RPMI7951 (cell line): ENCODE measurements at regions not wholly inside any gene's neighbourhood (a gene's known extent, or its start where the extent isn't known, plus 50 kb on each side); places are given as distances from the start of the nearest gene placed in this dataset.

Experiments
- DNase-seq: peaks from one replicate; pipeline ENCODE4 v3.0.0-alpha.2; 2012; ENCODE audit warnings: low read depth

GRCh38 chr3:113138839-113139743 lies 72.3 kb upstream of the BOC start:
- DNase-seq: no peak

- peak; percentile 69 for DNase-seq
Observed at GRCh38 chr3:113140876-113141275, 70.5 kb upstream of the BOC start.

GRCh38 chr3:113141543-113141942 lies 69.8 kb upstream of the BOC start:
- DNase-seq: no peak

- no peak for DNase-seq
Observed at GRCh38 chr3:113142476-113142875, 68.9 kb upstream of the BOC start.

GRCh38 chr3:113143353-113143752 lies 68.0 kb upstream of the BOC start:
- DNase-seq: no peak

- DNase-seq: no peak
Observed at GRCh38 chr3:113147681-113148261, 63.6 kb upstream of the BOC start.

- peak; percentile 41 for DNase-seq
Observed at GRCh38 chr3:113148284-113148683, 63.1 kb upstream of the BOC start.

GRCh38 chr3:113150250-113150649 lies 61.1 kb upstream of the BOC start:
- no peak for DNase-seq

- DNase-seq: no peak
Observed at GRCh38 chr3:113151461-113152031, 59.8 kb upstream of the BOC start.

- no peak for DNase-seq
Observed at GRCh38 chr3:113152849-113153248, 58.5 kb upstream of the BOC start.

GRCh38 chr3:113153499-113154107 lies 57.8 kb upstream of the BOC start:
- DNase-seq: no peak

GRCh38 chr3:113156816-113157333 lies 54.5 kb upstream of the BOC start:
- DNase-seq: no peak

GRCh38 chr3:113157408-113158030 lies 53.8 kb upstream of the BOC start:
- DNase-seq: no peak

GRCh38 chr3:113158171-113158570 lies 53.2 kb upstream of the BOC start:
- no peak for DNase-seq
